Spleen (tissue), 7 donors: ENCODE measurements at regions not wholly inside any gene's neighbourhood (a gene's known extent, or its start where the extent isn't known, plus 50 kb on each side); places are given as distances from the start of the nearest gene placed in this dataset.

Experiments used
- POLR2A ChIP-seq, 3 donors: fragments of 450-650 bp; IDR thresholded peaks; one replicate each; pipeline ENCODE4 v1.5.1; 2017; ENCODE audit warnings: antibody characterized with exemption in 3 of 3, mild to moderate bottlenecking in 1 of 3
- TF ChIP-seq, protein P1 (sequence below), 11 experiments: fragments of 200-600 bp in 7 of 11; fragments of 450-650 bp in 4 of 11; sonication (generic) in 4 of 11; IDR thresholded peaks in 8 of 11; conservative IDR thresholded peaks in 3 of 11; 1 replicate in 7 of 11; 2 replicates in 4 of 11; pipeline versions ENCODE4 v1.4.0 to v1.8.0; 2016 to 2021; ENCODE audit warnings: antibody characterized with exemption in 11 of 11, inconsistent platforms in 4 of 11, mild to moderate bottlenecking in 1 of 11
- donor health status: DM: no; HTN: no; CAD: no; lungs with moderate emphysema.
- donor health status: DM: no; HTN: no; CAD: no.
- donor health status: DM: no; HTN: no; CAD: no.

- TF ChIP-seq, protein P1, sequence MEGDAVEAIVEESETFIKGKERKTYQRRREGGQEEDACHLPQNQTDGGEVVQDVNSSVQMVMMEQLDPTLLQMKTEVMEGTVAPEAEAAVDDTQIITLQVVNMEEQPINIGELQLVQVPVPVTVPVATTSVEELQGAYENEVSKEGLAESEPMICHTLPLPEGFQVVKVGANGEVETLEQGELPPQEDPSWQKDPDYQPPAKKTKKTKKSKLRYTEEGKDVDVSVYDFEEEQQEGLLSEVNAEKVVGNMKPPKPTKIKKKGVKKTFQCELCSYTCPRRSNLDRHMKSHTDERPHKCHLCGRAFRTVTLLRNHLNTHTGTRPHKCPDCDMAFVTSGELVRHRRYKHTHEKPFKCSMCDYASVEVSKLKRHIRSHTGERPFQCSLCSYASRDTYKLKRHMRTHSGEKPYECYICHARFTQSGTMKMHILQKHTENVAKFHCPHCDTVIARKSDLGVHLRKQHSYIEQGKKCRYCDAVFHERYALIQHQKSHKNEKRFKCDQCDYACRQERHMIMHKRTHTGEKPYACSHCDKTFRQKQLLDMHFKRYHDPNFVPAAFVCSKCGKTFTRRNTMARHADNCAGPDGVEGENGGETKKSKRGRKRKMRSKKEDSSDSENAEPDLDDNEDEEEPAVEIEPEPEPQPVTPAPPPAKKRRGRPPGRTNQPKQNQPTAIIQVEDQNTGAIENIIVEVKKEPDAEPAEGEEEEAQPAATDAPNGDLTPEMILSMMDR (IDR thresholded peaks at IDR 0.05 in 8 of 11, conservative IDR thresholded peaks at IDR 0.05 in 3 of 11), result no peak
- no peak for TF ChIP-seq POLR2A (IDR thresholded peaks at IDR 0.05)
Observed at GRCh38 chr18:10320791-10321190, 133.6 kb upstream of the APCDD1 start.
